HCT116 (cell line): ENCODE measurements at regions not wholly inside any gene's neighbourhood (a gene's known extent, or its start where the extent isn't known, plus 50 kb on each side); places are given as distances from the start of the nearest gene placed in this dataset.

Experiments
- JUND ChIP-seq: IDR thresholded peaks from 2 replicates; pipeline ENCODE4 v1.6.1; 2012
- ZFX ChIP-seq: fragments of 450-650 bp; IDR thresholded peaks from 2 replicates; pipeline ENCODE4 v1.6.1; 2017

DNA sequence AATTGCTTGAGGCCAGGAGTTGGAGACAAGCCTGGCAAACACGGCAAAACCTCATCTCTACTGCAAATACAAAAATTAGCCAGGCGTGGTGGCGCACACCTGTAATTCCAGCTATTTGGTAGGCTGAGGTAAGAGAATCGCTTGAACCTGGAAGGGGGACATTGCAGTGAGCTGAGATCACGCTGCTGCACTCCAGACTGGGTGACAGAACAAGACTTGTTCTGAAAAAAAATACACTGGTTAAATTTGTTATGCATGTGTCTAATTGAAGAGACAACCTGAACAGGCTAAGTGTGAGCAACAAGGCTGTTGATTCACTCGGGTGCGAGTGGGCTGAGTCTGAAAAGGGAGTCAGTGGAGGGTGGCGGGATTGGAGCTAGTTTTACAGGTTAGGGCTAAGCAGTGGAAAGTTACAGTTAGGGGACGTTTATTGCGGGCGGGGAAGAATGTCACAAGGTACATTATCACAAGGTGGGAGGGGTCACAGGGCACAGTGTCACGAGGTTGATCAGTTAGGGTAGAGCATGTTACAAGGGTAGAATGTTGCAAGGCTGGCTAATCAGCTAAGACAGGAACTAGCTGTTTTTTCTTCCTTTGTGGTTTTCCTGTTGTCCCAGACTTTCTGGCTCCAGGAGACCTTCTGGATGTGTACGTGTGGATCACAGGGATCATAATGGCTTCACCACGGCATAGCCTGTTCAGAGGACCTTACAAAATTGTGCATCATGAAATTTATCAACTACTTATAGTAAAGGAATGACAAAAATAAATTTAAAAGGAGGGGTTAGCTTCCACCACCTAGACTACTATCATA, 115.8 kb downstream of the NAA11 start:
- TF ChIP-seq ZFX (no peak), JUND (no peak)
